ENCODE measurements at regions not wholly inside any gene's neighbourhood (a gene's known extent, or its start where the extent isn't known, plus 50 kb on each side); places are given as distances from the start of the nearest gene placed in this dataset.

DNA sequence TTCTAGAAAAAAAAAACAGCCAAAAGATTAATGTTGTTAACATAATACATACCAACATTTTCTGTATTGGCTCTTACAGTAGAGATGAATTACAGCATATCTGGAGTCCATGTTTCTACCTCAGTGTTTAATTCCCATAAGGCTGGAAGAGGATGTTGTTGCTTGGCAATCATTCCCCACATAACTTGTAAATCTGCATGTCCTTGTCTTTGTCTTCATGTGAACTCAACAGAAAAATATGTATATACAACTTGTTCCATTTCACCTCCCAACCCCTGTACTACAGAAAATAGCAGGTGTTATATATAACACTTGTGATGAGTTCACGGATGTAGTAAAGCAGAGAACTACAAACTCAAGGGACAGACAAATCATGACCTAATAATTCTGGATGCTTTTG is 160.9 kb upstream of the SEMA3C start:
- Mint-ChIP-seq H3K27me3 (no peaks in the 10 kb centered on the region), H3K9me3 (ENCODE audit: insufficient read depth) (no peaks in the 10 kb centered on the region), H3K27ac (no peak overlapping the region), H3K4me3 (no peak overlapping the region), H3K4me1 (no peaks in the 10 kb centered on the region)
- Histone ChIP-seq H3K36me3 (replicated peaks in 1 of 2; ENCODE audit: control extremely low read depth in 1 of 2, control insufficient read depth in 1 of 2, extremely low read depth in 1 of 2, insufficient read depth in 2 of 2, low read length in 1 of 2) (no peaks in the 10 kb centered on the region), H3K79me2 (ENCODE audit: control insufficient read depth, insufficient read depth, low read length) (no peaks in the 10 kb centered on the region), H2AFZ (ENCODE audit: insufficient read depth, low read depth, low read length, poor library complexity, severe bottlenecking) (no peak overlapping the region), H3K4me1 (ENCODE audit: control insufficient read depth in 2 of 2, insufficient read depth in 2 of 2, low read length in 2 of 2) (no peaks in the 10 kb centered on the region), H4K20me1 (ENCODE audit: control insufficient read depth, insufficient read depth, low read length, poor library complexity, severe bottlenecking) (no peaks in the 10 kb centered on the region), H3K9ac (ENCODE audit: low read length) (no peak overlapping the region), H3K27ac (ENCODE audit: low read length in 2 of 2) (no peak overlapping the region), H3K27me3 (replicated peaks in 1 of 4; ENCODE audit: control extremely low read depth in 1 of 4, control insufficient read depth in 3 of 4, insufficient read depth in 4 of 4, low read length in 3 of 4) (no peaks in the 10 kb centered on the region), H3K4me3 (ENCODE audit: control extremely low read depth in 1 of 5, extremely low read depth in 1 of 5, insufficient read depth in 1 of 5, low read depth in 2 of 5, low read length in 4 of 5) (no peak overlapping the region), H3K4me2 (replicated peaks; ENCODE audit: low read depth, low read length, poor library complexity, severe bottlenecking) (no peak overlapping the region), H3K9me3 (ENCODE audit: control extremely low read depth in 1 of 3, control insufficient read depth in 2 of 3, insufficient read depth in 1 of 3, low read length in 2 of 3) (peaks cover 0 to 4% (median 0%) of the 10 kb centered on the region in 3 donors)
- ATAC-seq (ENCODE audit: low read depth) (no peak), DNase-seq (no peak)
- POLR2A ChIA-PET, result no interaction called here
- intact Hi-C loops (cut with micrococcal nuclease), result no loop called here
- TF ChIP-seq EZH2 (IDR thresholded peaks at IDR 0.05; ENCODE audit: borderline replicate concordance, insufficient read depth, low read depth, low read length, poor library complexity, severe bottlenecking), result no peak
- TF ChIP-seq, protein P1, sequence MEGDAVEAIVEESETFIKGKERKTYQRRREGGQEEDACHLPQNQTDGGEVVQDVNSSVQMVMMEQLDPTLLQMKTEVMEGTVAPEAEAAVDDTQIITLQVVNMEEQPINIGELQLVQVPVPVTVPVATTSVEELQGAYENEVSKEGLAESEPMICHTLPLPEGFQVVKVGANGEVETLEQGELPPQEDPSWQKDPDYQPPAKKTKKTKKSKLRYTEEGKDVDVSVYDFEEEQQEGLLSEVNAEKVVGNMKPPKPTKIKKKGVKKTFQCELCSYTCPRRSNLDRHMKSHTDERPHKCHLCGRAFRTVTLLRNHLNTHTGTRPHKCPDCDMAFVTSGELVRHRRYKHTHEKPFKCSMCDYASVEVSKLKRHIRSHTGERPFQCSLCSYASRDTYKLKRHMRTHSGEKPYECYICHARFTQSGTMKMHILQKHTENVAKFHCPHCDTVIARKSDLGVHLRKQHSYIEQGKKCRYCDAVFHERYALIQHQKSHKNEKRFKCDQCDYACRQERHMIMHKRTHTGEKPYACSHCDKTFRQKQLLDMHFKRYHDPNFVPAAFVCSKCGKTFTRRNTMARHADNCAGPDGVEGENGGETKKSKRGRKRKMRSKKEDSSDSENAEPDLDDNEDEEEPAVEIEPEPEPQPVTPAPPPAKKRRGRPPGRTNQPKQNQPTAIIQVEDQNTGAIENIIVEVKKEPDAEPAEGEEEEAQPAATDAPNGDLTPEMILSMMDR (IDR thresholded peaks at IDR 0.05), result no peak
- CTCF ChIA-PET, result no interaction called here
- WGBS (ENCODE audit: insufficient coverage), result no CpG with 5 or more reads among the region's 1 CpG

DNA sequence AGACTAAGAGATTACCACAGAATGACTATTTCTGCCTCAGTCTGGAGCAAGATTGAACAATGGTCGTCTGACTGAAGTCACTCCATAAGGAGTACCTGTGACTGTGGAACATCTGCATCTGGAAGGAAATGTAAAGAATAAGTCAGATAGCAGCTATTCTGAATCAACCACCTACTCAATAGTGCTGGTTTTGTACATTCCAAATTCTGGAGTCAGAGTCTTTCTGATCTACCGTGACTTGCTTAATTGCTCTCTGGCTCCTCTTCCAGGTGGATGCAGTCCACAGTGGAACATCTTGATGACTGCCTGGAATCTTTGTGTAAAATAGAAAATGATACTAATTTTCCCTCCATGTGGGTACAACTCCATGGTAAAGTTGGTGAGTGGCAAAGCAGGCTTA is 156.3 kb upstream of the SEMA3C start:
- Histone ChIP-seq H3K4me3 (ENCODE audit: control extremely low read depth in 1 of 5, extremely low read depth in 1 of 5, insufficient read depth in 1 of 5, low read depth in 2 of 5, low read length in 4 of 5) (no peak overlapping the region), H4K20me1 (ENCODE audit: control insufficient read depth, insufficient read depth, low read length, poor library complexity, severe bottlenecking) (no peaks in the 10 kb centered on the region), H3K27ac (ENCODE audit: low read length in 2 of 2) (no peak overlapping the region), H3K4me1 (ENCODE audit: control insufficient read depth in 2 of 2, insufficient read depth in 2 of 2, low read length in 2 of 2) (no peaks in the 10 kb centered on the region), H3K36me3 (replicated peaks in 1 of 2; ENCODE audit: control extremely low read depth in 1 of 2, control insufficient read depth in 1 of 2, extremely low read depth in 1 of 2, insufficient read depth in 2 of 2, low read length in 1 of 2) (no peaks in the 10 kb centered on the region), H2AFZ (ENCODE audit: insufficient read depth, low read depth, low read length, poor library complexity, severe bottlenecking) (no peak overlapping the region), H3K27me3 (replicated peaks in 1 of 4; ENCODE audit: control extremely low read depth in 1 of 4, control insufficient read depth in 3 of 4, insufficient read depth in 4 of 4, low read length in 3 of 4) (no peaks in the 10 kb centered on the region), H3K9me3 (ENCODE audit: control extremely low read depth in 1 of 3, control insufficient read depth in 2 of 3, insufficient read depth in 1 of 3, low read length in 2 of 3) (peaks cover 0 to 14% (median 0%) of the 10 kb centered on the region in 3 donors), H3K4me2 (replicated peaks; ENCODE audit: low read depth, low read length, poor library complexity, severe bottlenecking) (no peak overlapping the region), H3K9ac (ENCODE audit: low read length) (no peak overlapping the region), H3K79me2 (ENCODE audit: control insufficient read depth, insufficient read depth, low read length) (no peaks in the 10 kb centered on the region)
- Mint-ChIP-seq H3K27me3 (no peaks in the 10 kb centered on the region), H3K27ac (no peak overlapping the region), H3K9me3 (ENCODE audit: insufficient read depth) (peaks cover 2% of the 10 kb centered on the region), H3K4me1 (no peaks in the 10 kb centered on the region), H3K4me3 (no peak overlapping the region)
- ChIA-PET CTCF (no interaction called here), POLR2A (no interaction called here)
- no CpG with 5 or more reads among the region's 2 CpGs for WGBS (ENCODE audit: insufficient coverage)
- intact Hi-C loops (cut with micrococcal nuclease), result no loop called here
- no peak for DNase-seq
- TF ChIP-seq, protein P1 (IDR thresholded peaks at IDR 0.05), result no peak
- no peak for TF ChIP-seq EZH2 (IDR thresholded peaks at IDR 0.05; ENCODE audit: borderline replicate concordance, insufficient read depth, low read depth, low read length, poor library complexity, severe bottlenecking)
- ATAC-seq (ENCODE audit: low read depth), result no peak

Data from B cell (primary cell).